ENCODE measurements at regions not wholly inside any gene's neighbourhood (a gene's known extent, or its start where the extent isn't known, plus 50 kb on each side); places are given as distances from the start of the nearest gene placed in this dataset.

DNA sequence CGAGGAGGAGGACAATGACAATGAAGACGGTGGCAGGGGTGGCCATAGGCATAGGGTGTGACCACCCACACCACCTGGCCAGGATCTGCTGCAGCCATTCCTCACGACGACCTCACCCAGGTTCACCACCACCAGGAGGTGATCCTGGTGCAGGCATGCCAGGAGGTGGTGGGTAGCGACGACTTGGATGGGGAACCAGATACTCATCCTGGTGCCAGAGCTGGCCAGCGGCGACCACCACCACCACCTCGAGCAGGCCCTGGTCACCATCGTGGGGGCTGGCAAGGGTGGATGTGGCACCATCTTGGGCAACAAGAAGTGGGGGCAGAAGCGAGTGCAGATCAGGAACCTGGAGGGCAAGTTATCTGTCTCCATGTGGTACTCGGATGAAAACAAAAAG lies 117.1 kb upstream of the NXPH2 start:
- no peak for TF ChIP-seq POLR2A (IDR thresholded peaks at IDR 0.05)
- no peak for TF ChIP-seq POLR2AphosphoS5 (IDR thresholded peaks at IDR 0.05)
